ENCODE measurements at regions not wholly inside any gene's neighbourhood (a gene's known extent, or its start where the extent isn't known, plus 50 kb on each side); places are given as distances from the start of the nearest gene placed in this dataset.

GRCh38 chr3:75295013-75295412 lies 369.1 kb upstream of the FRG2C start:
- TF ChIP-seq EZH2 (IDR thresholded peaks at IDR 0.05; ENCODE audit: low read length, missing control alignments) (no peak), CTCF (conservative IDR thresholded peaks at IDR 0.05 in 1 of 2, IDR thresholded peaks at IDR 0.05 in 1 of 2; ENCODE audit: low read depth in 1 of 2, low read length in 2 of 2) (no peak)

All from fibroblast of lung (primary cell).